Transverse colon (tissue), 4 donors: ENCODE measurements at regions not wholly inside any gene's neighbourhood (a gene's known extent, or its start where the extent isn't known, plus 50 kb on each side); places are given as distances from the start of the nearest gene placed in this dataset.

Source experiments
- DNase-seq: peaks from one replicate; pipeline ENCODE4 v3.0.0-alpha.2; 2019
- H3K27ac ChIP-seq, 4 donors: fragments of 200-600 bp; sonication (generic); 2 replicates each; pipeline ENCODE4 v1.5.1; 2016 to 2018; ENCODE audit warnings: inconsistent platforms in 4 of 4
- H3K27me3 ChIP-seq: fragments of 200-600 bp; sonication (generic); 2 replicates; pipeline ENCODE4 v1.5.1; 2017; ENCODE audit warnings: inconsistent platforms
- H3K36me3 ChIP-seq, 4 donors: fragments of 200-600 bp; sonication (generic); 2 replicates each; pipeline ENCODE4 v1.5.1; 2017 to 2019; ENCODE audit warnings: inconsistent platforms in 4 of 4
- H3K4me1 ChIP-seq, 4 donors: fragments of 200-600 bp; sonication (generic); 2 replicates each; pipeline ENCODE4 v1.5.1; 2017 to 2020; ENCODE audit warnings: inconsistent platforms in 4 of 4
- H3K4me3 ChIP-seq, 4 donors: fragments of 200-600 bp; sonication (generic); 1 replicate in 1 of 4; 2 replicates in 3 of 4; pipeline versions ENCODE4 v1.5.1 to v1.6.1; 2017 to 2019; ENCODE audit warnings: inconsistent platforms in 4 of 4
- H3K9me3 ChIP-seq, 2 donors: fragments of 200-600 bp; sonication (generic); 2 replicates each; pipeline ENCODE4 v1.5.1; 2017 to 2019; ENCODE audit warnings: inconsistent platforms in 2 of 2
- EP300 ChIP-seq: sonication (generic); formaldehyde crosslinking; IDR thresholded peaks from one replicate; pipeline ENCODE4 v1.6.1; 2017; ENCODE audit warnings: antibody characterized with exemption, low read depth
- POLR2A ChIP-seq: fragments of 450-650 bp; IDR thresholded peaks from one replicate; pipeline ENCODE4 v1.6.1; 2016; ENCODE audit warnings: antibody characterized with exemption, mild to moderate bottlenecking, moderate library complexity
- POLR2AphosphoS5 ChIP-seq, 3 donors: sonication (generic); formaldehyde crosslinking; IDR thresholded peaks; one replicate each; pipeline ENCODE4 v1.6.1; 2016; ENCODE audit warnings: antibody characterized with exemption in 3 of 3
- WGBS, 2 donors: methylation state at CpG; one replicate each; pipeline ENCODE4 v1.1.5; 2018; ENCODE audit warnings: low coverage in 1 of 2; 5-methylcytosine and 5-hydroxymethylcytosine counted together
- in situ Hi-C, 4 donors: fragments of 200-750 bp; cut with MboI; loops; one replicate each; pipeline versions ENCODE4 v1.15.0 to v1.15.1; 2017; ENCODE audit warnings: low sequenced_read_pairs in 3 of 4, low pct_ligation_motif_present in 1 of 4, low pct_unique_long_range_greater_than_20kb in 1 of 4
- intact Hi-C: fragments of 100-400 bp; cut with DNase I; formaldehyde crosslinking; loops from one replicate; pipeline ENCODE4 v1.15.1; 2023; ENCODE audit warnings: low total_unique reads
- TF ChIP-seq, protein P1 (sequence below), 5 experiments: fragments of 200-600 bp in 3 of 5; fragments of 450-650 bp in 2 of 5; sonication (generic) in 3 of 5; IDR thresholded peaks; 1 replicate in 2 of 5; 2 replicates in 3 of 5; pipeline ENCODE4 v1.5.1; 2016 to 2017; ENCODE audit warnings: antibody characterized with exemption in 5 of 5, inconsistent platforms in 3 of 5, mild to moderate bottlenecking in 2 of 5, moderate library complexity in 1 of 5

- TF ChIP-seq POLR2AphosphoS5 (IDR thresholded peaks at IDR 0.05) (no peak), POLR2A (no peak), EP300 (no peak)
- TF ChIP-seq, protein P1, sequence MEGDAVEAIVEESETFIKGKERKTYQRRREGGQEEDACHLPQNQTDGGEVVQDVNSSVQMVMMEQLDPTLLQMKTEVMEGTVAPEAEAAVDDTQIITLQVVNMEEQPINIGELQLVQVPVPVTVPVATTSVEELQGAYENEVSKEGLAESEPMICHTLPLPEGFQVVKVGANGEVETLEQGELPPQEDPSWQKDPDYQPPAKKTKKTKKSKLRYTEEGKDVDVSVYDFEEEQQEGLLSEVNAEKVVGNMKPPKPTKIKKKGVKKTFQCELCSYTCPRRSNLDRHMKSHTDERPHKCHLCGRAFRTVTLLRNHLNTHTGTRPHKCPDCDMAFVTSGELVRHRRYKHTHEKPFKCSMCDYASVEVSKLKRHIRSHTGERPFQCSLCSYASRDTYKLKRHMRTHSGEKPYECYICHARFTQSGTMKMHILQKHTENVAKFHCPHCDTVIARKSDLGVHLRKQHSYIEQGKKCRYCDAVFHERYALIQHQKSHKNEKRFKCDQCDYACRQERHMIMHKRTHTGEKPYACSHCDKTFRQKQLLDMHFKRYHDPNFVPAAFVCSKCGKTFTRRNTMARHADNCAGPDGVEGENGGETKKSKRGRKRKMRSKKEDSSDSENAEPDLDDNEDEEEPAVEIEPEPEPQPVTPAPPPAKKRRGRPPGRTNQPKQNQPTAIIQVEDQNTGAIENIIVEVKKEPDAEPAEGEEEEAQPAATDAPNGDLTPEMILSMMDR (IDR thresholded peaks at IDR 0.05), result no peak
- WGBS, 2 donors, result 72 to 83% methylated on average over 5 to 7 of the region's 7 CpGs
- Histone ChIP-seq H3K9me3 (peaks cover 4 to 5% of the 10 kb centered on the region in 2 donors), H3K4me1 (peaks cover 0 to 22% (median 8%) of the 10 kb centered on the region in 4 donors), H3K36me3 (no peaks in the 10 kb centered on the region), H3K4me3 (no peak overlapping the region), H3K27ac (no peak overlapping the region), H3K27me3 (no peaks in the 10 kb centered on the region)
- DNase-seq, result no peak
- in situ Hi-C loops, result no loop called here
- intact Hi-C loops, result no loop called here
These were observed 86.8 kb upstream of the EIF5 start for GRCh38 chr14:103247169-103247606.

DNA sequence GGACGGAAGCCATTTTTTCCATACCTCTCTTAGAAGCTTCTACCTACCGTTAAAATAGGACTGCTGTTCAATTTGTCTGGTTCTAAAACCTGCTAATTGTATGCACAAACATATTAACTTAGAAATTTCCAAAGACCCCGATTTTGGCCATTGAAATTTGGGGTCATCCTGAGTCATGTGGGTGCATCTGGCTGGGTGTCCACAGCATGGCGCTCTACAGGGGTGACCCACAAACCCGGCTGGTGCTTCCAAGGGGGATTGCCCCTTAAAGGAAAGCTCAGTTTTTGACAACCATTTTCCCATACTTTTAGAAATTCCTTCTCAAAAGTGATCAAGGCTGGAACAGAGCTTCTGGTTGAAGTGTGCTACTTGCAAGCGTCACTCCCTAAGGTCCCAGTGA, 83.9 kb upstream of the EIF5 start:
- intact Hi-C loops (no loop called here), in situ Hi-C loops (no loop called here)
- no peak for DNase-seq
- no peaks in the 10 kb centered on the region for H3K27me3 ChIP-seq
- no peaks in the 10 kb centered on the region for H3K36me3 ChIP-seq
- 74 to 77% methylated on average over 5 to 6 of the region's 6 CpGs for WGBS, 2 donors
- H3K4me3 ChIP-seq, result no peak overlapping the region
- no peak overlapping the region for H3K27ac ChIP-seq
- TF ChIP-seq POLR2AphosphoS5 (IDR thresholded peaks at IDR 0.05) (no peak), EP300 (no peak), POLR2A (no peak)
- TF ChIP-seq, protein P1 (IDR thresholded peaks at IDR 0.05), result no peak
- peaks cover 0 to 25% (median 8%) of the 10 kb centered on the region in 4 donors for H3K4me1 ChIP-seq
- H3K9me3 ChIP-seq, result peaks cover 4 to 5% of the 10 kb centered on the region in 2 donors

DNA sequence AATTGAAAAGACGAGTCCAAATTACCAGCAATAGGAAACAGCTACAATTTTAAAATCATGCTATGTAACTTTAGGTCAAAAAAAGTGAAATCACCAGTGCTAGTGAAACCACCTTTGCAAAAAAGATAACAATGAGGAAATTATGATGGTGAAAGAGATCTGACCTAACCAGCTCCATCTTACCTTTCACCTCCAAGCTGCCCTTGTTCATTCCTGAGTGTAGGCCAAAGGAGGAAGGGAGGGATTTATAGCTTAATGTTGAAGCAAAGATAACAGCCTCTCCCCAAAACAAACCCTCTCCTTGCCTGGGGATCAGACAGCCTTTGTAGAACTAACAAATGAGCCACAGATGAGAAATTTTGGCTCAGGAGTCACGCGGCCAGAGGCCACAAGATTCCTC, 83.2 kb upstream of the EIF5 start:
- Histone ChIP-seq H3K36me3 (no peaks in the 10 kb centered on the region), H3K27me3 (no peaks in the 10 kb centered on the region), H3K4me1 (peaks cover 0 to 20% (median 5%) of the 10 kb centered on the region in 4 donors), H3K4me3 (no peak overlapping the region), H3K9me3 (peaks cover 4 to 5% of the 10 kb centered on the region in 2 donors), H3K27ac (peak overlapping the region in 1 of 4 donors; percentile 15)
- 57 to 71% methylated on average over 1 to 3 of the region's 3 CpGs for WGBS, 2 donors
- in situ Hi-C loops, result no loop called here
- intact Hi-C loops, result no loop called here
- TF ChIP-seq EP300 (no peak), POLR2AphosphoS5 (IDR thresholded peaks at IDR 0.05) (no peak)
- no peak for DNase-seq

- Histone ChIP-seq H3K9me3 (peaks cover 4 to 5% of the 10 kb centered on the region in 2 donors), H3K4me1 (peaks cover 0 to 16% (median 0%) of the 10 kb centered on the region in 4 donors), H3K36me3 (no peaks in the 10 kb centered on the region), H3K27ac (no peak overlapping the region), H3K4me3 (no peak overlapping the region), H3K27me3 (no peaks in the 10 kb centered on the region)
- 78% methylated on average over 4 of the region's 4 CpGs; no CpG with 5 or more reads in 1 of the 2 donors for WGBS, 2 donors
- intact Hi-C loops (no loop called here), in situ Hi-C loops (no loop called here)
- DNase-seq, result no peak
- TF ChIP-seq, protein P1 (IDR thresholded peaks at IDR 0.05), result no peak
- TF ChIP-seq POLR2AphosphoS5 (IDR thresholded peaks at IDR 0.05) (no peak), EP300 (no peak), POLR2A (no peak)
These were observed 78.5 kb upstream of the EIF5 start for GRCh38 chr14:103255555-103255954.

GRCh38 chr14:103256406-103256805, 77.6 kb upstream of the EIF5 start:
- Histone ChIP-seq H3K36me3 (no peaks in the 10 kb centered on the region), H3K4me3 (no peak overlapping the region), H3K27ac (no peak overlapping the region), H3K9me3 (peaks cover 4 to 5% of the 10 kb centered on the region in 2 donors), H3K4me1 (peaks cover 0 to 15% (median 2%) of the 10 kb centered on the region in 4 donors), H3K27me3 (no peaks in the 10 kb centered on the region)
- TF ChIP-seq POLR2AphosphoS5 (IDR thresholded peaks at IDR 0.05) (no peak), EP300 (no peak), POLR2A (no peak)
- TF ChIP-seq, protein P1 (IDR thresholded peaks at IDR 0.05), result no peak
- in situ Hi-C loops (no loop called here), intact Hi-C loops (no loop called here)
- DNase-seq, result no peak
- WGBS, 2 donors, result 65 to 68% methylated on average over 5 to 10 of the region's 10 CpGs
